ENCODE measurements at regions not wholly inside any gene's neighbourhood (a gene's known extent, or its start where the extent isn't known, plus 50 kb on each side); places are given as distances from the start of the nearest gene placed in this dataset.

DNA sequence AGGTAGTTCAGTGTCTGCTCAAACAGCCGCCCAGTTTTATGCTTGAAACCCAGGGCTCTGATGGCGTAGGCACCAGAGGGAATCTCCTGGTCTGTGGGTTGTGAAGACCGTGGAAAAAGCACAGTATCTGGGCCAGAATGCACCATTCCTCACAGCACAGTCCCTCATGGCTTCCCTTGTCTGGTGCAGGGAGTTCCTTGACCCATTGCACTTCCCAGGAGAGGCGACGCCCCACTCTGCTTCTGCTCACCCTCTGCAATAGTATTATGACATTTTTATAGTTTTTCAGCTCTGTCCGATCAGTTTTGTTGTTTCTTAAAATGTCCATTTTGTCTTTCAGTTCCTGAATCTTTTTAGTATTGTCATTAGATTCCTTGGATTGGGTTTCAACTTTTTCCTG, 343.5 kb downstream of the EDEM1 start:
- ATAC-seq (ENCODE audit: insufficient read depth, low read depth): no peak
- H3K27me3 ChIP-seq (ENCODE audit: insufficient read depth, low read length, poor library complexity): no peaks in the 10 kb centered on the region
- no peak overlapping the region for H3K9ac ChIP-seq (ENCODE audit: low read depth, low read length)
- TF ChIP-seq, protein P1, sequence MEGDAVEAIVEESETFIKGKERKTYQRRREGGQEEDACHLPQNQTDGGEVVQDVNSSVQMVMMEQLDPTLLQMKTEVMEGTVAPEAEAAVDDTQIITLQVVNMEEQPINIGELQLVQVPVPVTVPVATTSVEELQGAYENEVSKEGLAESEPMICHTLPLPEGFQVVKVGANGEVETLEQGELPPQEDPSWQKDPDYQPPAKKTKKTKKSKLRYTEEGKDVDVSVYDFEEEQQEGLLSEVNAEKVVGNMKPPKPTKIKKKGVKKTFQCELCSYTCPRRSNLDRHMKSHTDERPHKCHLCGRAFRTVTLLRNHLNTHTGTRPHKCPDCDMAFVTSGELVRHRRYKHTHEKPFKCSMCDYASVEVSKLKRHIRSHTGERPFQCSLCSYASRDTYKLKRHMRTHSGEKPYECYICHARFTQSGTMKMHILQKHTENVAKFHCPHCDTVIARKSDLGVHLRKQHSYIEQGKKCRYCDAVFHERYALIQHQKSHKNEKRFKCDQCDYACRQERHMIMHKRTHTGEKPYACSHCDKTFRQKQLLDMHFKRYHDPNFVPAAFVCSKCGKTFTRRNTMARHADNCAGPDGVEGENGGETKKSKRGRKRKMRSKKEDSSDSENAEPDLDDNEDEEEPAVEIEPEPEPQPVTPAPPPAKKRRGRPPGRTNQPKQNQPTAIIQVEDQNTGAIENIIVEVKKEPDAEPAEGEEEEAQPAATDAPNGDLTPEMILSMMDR (IDR thresholded peaks at IDR 0.05; ENCODE audit: borderline replicate concordance, extremely low read depth, low read length, poor library complexity, severe bottlenecking): no peak
- TF ChIP-seq EZH2 (IDR thresholded peaks at IDR 0.05; ENCODE audit: borderline replicate concordance, low read depth, low read length, severe bottlenecking): no peak
- H4K20me1 ChIP-seq (ENCODE audit: insufficient read depth, low read length): no peaks in the 10 kb centered on the region
- H2AFZ ChIP-seq (ENCODE audit: low read depth, low read length): no peak overlapping the region
- no peaks in the 10 kb centered on the region for H3K79me2 ChIP-seq (ENCODE audit: insufficient read depth, low read length)
- no peak for DNase-seq
- H3K4me1 ChIP-seq (ENCODE audit: insufficient read depth, low read length): no peaks in the 10 kb centered on the region
- H3K36me3 ChIP-seq (ENCODE audit: insufficient read depth, low read length): no peaks in the 10 kb centered on the region
- H3K4me2 ChIP-seq (ENCODE audit: insufficient read depth, low read length): no peak overlapping the region
- no peak overlapping the region for H3K27ac ChIP-seq (ENCODE audit: low read length)
- no peak overlapping the region for H3K4me3 ChIP-seq (ENCODE audit: low read depth in 1 of 2, low read length in 2 of 2)
- H3K9me3 ChIP-seq (ENCODE audit: insufficient read depth, low read length, severe bottlenecking): no peaks in the 10 kb centered on the region

GRCh38 chr3:5531741-5532290, 344.3 kb downstream of the EDEM1 start:
- H3K4me2 ChIP-seq (ENCODE audit: insufficient read depth, low read length): no peak overlapping the region
- no peaks in the 10 kb centered on the region for H3K79me2 ChIP-seq (ENCODE audit: insufficient read depth, low read length)
- no peak for TF ChIP-seq EZH2 (IDR thresholded peaks at IDR 0.05; ENCODE audit: borderline replicate concordance, low read depth, low read length, severe bottlenecking)
- TF ChIP-seq, protein P1 (IDR thresholded peaks at IDR 0.05; ENCODE audit: borderline replicate concordance, extremely low read depth, low read length, poor library complexity, severe bottlenecking): no peak
- ATAC-seq (ENCODE audit: insufficient read depth, low read depth): peak; percentile 35; the same call in 1 of the 3 replicates
- H3K9me3 ChIP-seq (ENCODE audit: insufficient read depth, low read length, severe bottlenecking): no peaks in the 10 kb centered on the region
- no peak overlapping the region for H3K4me3 ChIP-seq (ENCODE audit: low read depth in 1 of 2, low read length in 2 of 2)
- H3K27me3 ChIP-seq (ENCODE audit: insufficient read depth, low read length, poor library complexity): no peaks in the 10 kb centered on the region
- H2AFZ ChIP-seq (ENCODE audit: low read depth, low read length): no peak overlapping the region
- H4K20me1 ChIP-seq (ENCODE audit: insufficient read depth, low read length): no peaks in the 10 kb centered on the region
- DNase-seq: no peak
- no peak overlapping the region for H3K27ac ChIP-seq (ENCODE audit: low read length)
- H3K36me3 ChIP-seq (ENCODE audit: insufficient read depth, low read length): no peaks in the 10 kb centered on the region
- H3K9ac ChIP-seq (ENCODE audit: low read depth, low read length): no peak overlapping the region
- H3K4me1 ChIP-seq (ENCODE audit: insufficient read depth, low read length): no peaks in the 10 kb centered on the region

GRCh38 chr3:5540532-5540931, 353.0 kb downstream of the EDEM1 start:
- Histone ChIP-seq H3K27ac (ENCODE audit: low read length) (no peak overlapping the region), H3K79me2 (ENCODE audit: insufficient read depth, low read length) (no peaks in the 10 kb centered on the region), H3K4me2 (ENCODE audit: insufficient read depth, low read length) (no peak overlapping the region), H3K36me3 (ENCODE audit: insufficient read depth, low read length) (no peaks in the 10 kb centered on the region), H2AFZ (ENCODE audit: low read depth, low read length) (no peak overlapping the region), H3K9ac (ENCODE audit: low read depth, low read length) (no peak overlapping the region), H3K4me3 (ENCODE audit: low read depth in 1 of 2, low read length in 2 of 2) (no peak overlapping the region), H3K4me1 (ENCODE audit: insufficient read depth, low read length) (no peaks in the 10 kb centered on the region), H3K27me3 (ENCODE audit: insufficient read depth, low read length, poor library complexity) (no peaks in the 10 kb centered on the region), H3K9me3 (ENCODE audit: insufficient read depth, low read length, severe bottlenecking) (no peaks in the 10 kb centered on the region), H4K20me1 (ENCODE audit: insufficient read depth, low read length) (no peaks in the 10 kb centered on the region)
- ATAC-seq (ENCODE audit: insufficient read depth, low read depth): no peak
- no peak for DNase-seq
- TF ChIP-seq EZH2 (IDR thresholded peaks at IDR 0.05; ENCODE audit: borderline replicate concordance, low read depth, low read length, severe bottlenecking): no peak
- TF ChIP-seq, protein P1 (IDR thresholded peaks at IDR 0.05; ENCODE audit: borderline replicate concordance, extremely low read depth, low read length, poor library complexity, severe bottlenecking): no peak

- H3K4me3 ChIP-seq (ENCODE audit: low read depth in 1 of 2, low read length in 2 of 2): no peak overlapping the region
- no peaks in the 10 kb centered on the region for H3K4me1 ChIP-seq (ENCODE audit: insufficient read depth, low read length)
- DNase-seq (no peak), ATAC-seq (ENCODE audit: insufficient read depth, low read depth) (no peak)
- H3K79me2 ChIP-seq (ENCODE audit: insufficient read depth, low read length): no peaks in the 10 kb centered on the region
- H4K20me1 ChIP-seq (ENCODE audit: insufficient read depth, low read length): no peaks in the 10 kb centered on the region
- H2AFZ ChIP-seq (ENCODE audit: low read depth, low read length): no peak overlapping the region
- H3K9me3 ChIP-seq (ENCODE audit: insufficient read depth, low read length, severe bottlenecking): no peaks in the 10 kb centered on the region
- H3K9ac ChIP-seq (ENCODE audit: low read depth, low read length): no peak overlapping the region
- H3K27ac ChIP-seq (ENCODE audit: low read length): no peak overlapping the region
- H3K4me2 ChIP-seq (ENCODE audit: insufficient read depth, low read length): no peak overlapping the region
- no peaks in the 10 kb centered on the region for H3K36me3 ChIP-seq (ENCODE audit: insufficient read depth, low read length)
- no peaks in the 10 kb centered on the region for H3K27me3 ChIP-seq (ENCODE audit: insufficient read depth, low read length, poor library complexity)
- TF ChIP-seq EZH2 (IDR thresholded peaks at IDR 0.05; ENCODE audit: borderline replicate concordance, low read depth, low read length, severe bottlenecking): no peak
- TF ChIP-seq, protein P1 (IDR thresholded peaks at IDR 0.05; ENCODE audit: borderline replicate concordance, extremely low read depth, low read length, poor library complexity, severe bottlenecking): no peak
Measured at GRCh38 chr3:5542472-5542871, 355.0 kb downstream of the EDEM1 start.

All from DND-41 (cell line).